ENCODE measurements at regions not wholly inside any gene's neighbourhood (a gene's known extent, or its start where the extent isn't known, plus 50 kb on each side); places are given as distances from the start of the nearest gene placed in this dataset.
"Not testable (repeated sequence)": the region's sequence is repeated elsewhere in the genome, so short reads cannot be mapped to it uniquely, and the experiment has no call there.

- 61 to 81% methylated on average over 1 of the region's 1 CpG for WGBS, 2 donors
- no peaks in the 10 kb centered on the region for H3K27me3 ChIP-seq (ENCODE audit: control insufficient read depth in 3 of 3, insufficient read depth in 3 of 3, low read length in 2 of 3)
- H3K9me3 ChIP-seq (ENCODE audit: control insufficient read depth in 4 of 4, insufficient read depth in 3 of 4, low read length in 3 of 4): peaks cover 2 to 6% (median 3%) of the 10 kb centered on the region in 4 donors
- H3K27ac ChIP-seq (ENCODE audit: low read depth in 1 of 2, low read length in 1 of 2): no peak overlapping the region
- H3K9ac ChIP-seq (ENCODE audit: insufficient read depth in 1 of 2, low read length in 2 of 2): no peak overlapping the region
- no peaks in the 10 kb centered on the region for H3K4me1 ChIP-seq (ENCODE audit: control insufficient read depth in 5 of 5, insufficient read depth in 5 of 5, low read length in 5 of 5)
- DNase-seq (no peak), ATAC-seq (ENCODE audit: insufficient read depth, low FRiP score) (no peak)
- no peak for TF ChIP-seq CTCF (IDR thresholded peaks at IDR 0.05; ENCODE audit: control extremely low read depth, extremely low read depth)
- H3K4me3 ChIP-seq: no peak overlapping the region
- H3K36me3 ChIP-seq (ENCODE audit: control insufficient read depth in 4 of 4, insufficient read depth in 4 of 4, low read length in 4 of 4): no peaks in the 10 kb centered on the region
These were observed 519.1 kb upstream of the FOXG1 start for GRCh38 chr14:28247491-28247890.

GRCh38 chr14:28252124-28252523 lies 514.5 kb upstream of the FOXG1 start:
- H3K27ac ChIP-seq (ENCODE audit: low read depth in 1 of 2, low read length in 1 of 2); H3K9me3 ChIP-seq (ENCODE audit: control insufficient read depth in 4 of 4, insufficient read depth in 3 of 4, low read length in 3 of 4); H3K9ac ChIP-seq (ENCODE audit: insufficient read depth in 1 of 2, low read length in 2 of 2); ATAC-seq (ENCODE audit: insufficient read depth, low FRiP score); H3K4me3 ChIP-seq; H3K4me1 ChIP-seq (ENCODE audit: control insufficient read depth in 5 of 5, insufficient read depth in 5 of 5, low read length in 5 of 5); H3K36me3 ChIP-seq (ENCODE audit: control insufficient read depth in 4 of 4, insufficient read depth in 4 of 4, low read length in 4 of 4); H3K27me3 ChIP-seq (ENCODE audit: control insufficient read depth in 3 of 3, insufficient read depth in 3 of 3, low read length in 2 of 3); DNase-seq: not testable (repeated sequence)
- WGBS, 2 donors: 85 to 88% methylated on average over 3 of the region's 3 CpGs

GRCh38 chr14:28254768-28255167 lies 511.8 kb upstream of the FOXG1 start:
- no peak for TF ChIP-seq CTCF (IDR thresholded peaks at IDR 0.05; ENCODE audit: control extremely low read depth, extremely low read depth)
- no peak for ATAC-seq (ENCODE audit: insufficient read depth, low FRiP score)
- no peak for DNase-seq
- H3K4me1 ChIP-seq (ENCODE audit: control insufficient read depth in 5 of 5, insufficient read depth in 5 of 5, low read length in 5 of 5): no peaks in the 10 kb centered on the region
- no peaks in the 10 kb centered on the region for H3K27me3 ChIP-seq (ENCODE audit: control insufficient read depth in 3 of 3, insufficient read depth in 3 of 3, low read length in 2 of 3)
- no peak overlapping the region for H3K4me3 ChIP-seq
- no peaks in the 10 kb centered on the region for H3K36me3 ChIP-seq (ENCODE audit: control insufficient read depth in 4 of 4, insufficient read depth in 4 of 4, low read length in 4 of 4)
- no peak overlapping the region for H3K9ac ChIP-seq (ENCODE audit: insufficient read depth in 1 of 2, low read length in 2 of 2)
- peaks cover 0 to 9% (median 1%) of the 10 kb centered on the region in 4 donors for H3K9me3 ChIP-seq (ENCODE audit: control insufficient read depth in 4 of 4, insufficient read depth in 3 of 4, low read length in 3 of 4)
- no peak overlapping the region for H3K27ac ChIP-seq (ENCODE audit: low read depth in 1 of 2, low read length in 1 of 2)
- 65 to 66% methylated on average over 1 of the region's 1 CpG for WGBS, 2 donors

- H3K36me3 ChIP-seq (ENCODE audit: control insufficient read depth in 4 of 4, insufficient read depth in 4 of 4, low read length in 4 of 4): no peaks in the 10 kb centered on the region
- ATAC-seq (ENCODE audit: insufficient read depth, low FRiP score): no peak
- H3K4me3 ChIP-seq: no peak overlapping the region
- DNase-seq: no peak
- peaks cover 0 to 6% (median 2%) of the 10 kb centered on the region in 4 donors for H3K9me3 ChIP-seq (ENCODE audit: control insufficient read depth in 4 of 4, insufficient read depth in 3 of 4, low read length in 3 of 4)
- H3K27me3 ChIP-seq (ENCODE audit: control insufficient read depth in 3 of 3, insufficient read depth in 3 of 3, low read length in 2 of 3): no peaks in the 10 kb centered on the region
- H3K9ac ChIP-seq (ENCODE audit: insufficient read depth in 1 of 2, low read length in 2 of 2): no peak overlapping the region
- TF ChIP-seq CTCF (IDR thresholded peaks at IDR 0.05; ENCODE audit: control extremely low read depth, extremely low read depth): no peak
- H3K27ac ChIP-seq (ENCODE audit: low read depth in 1 of 2, low read length in 1 of 2): no peak overlapping the region
- whole genome bisulfite sequencing, 2 donors: 29 to 60% methylated on average over 29 of the region's 29 CpGs
- H3K4me1 ChIP-seq (ENCODE audit: control insufficient read depth in 5 of 5, insufficient read depth in 5 of 5, low read length in 5 of 5): no peaks in the 10 kb centered on the region
These were observed 502.3 kb upstream of the FOXG1 start for GRCh38 chr14:28264306-28264705.

Data from lung (tissue), 11 donors.